Bone marrow (tissue), 2 donors: ENCODE measurements at regions not wholly inside any gene's neighbourhood (a gene's known extent, or its start where the extent isn't known, plus 50 kb on each side); places are given as distances from the start of the nearest gene placed in this dataset.
"Not testable (repeated sequence)": the region's sequence is repeated elsewhere in the genome, so short reads cannot be mapped to it uniquely, and the experiment has no call there.

Experiments
- DNase-seq, 2 donors: peaks; one replicate each; lab custom pipeline; 2025; lab: John Stamatoyannopoulos, UW

GRCh38 chr14:43168371-43168925 is 1338.6 kb downstream of the FSCB start:
- DNase-seq: no peak

DNA sequence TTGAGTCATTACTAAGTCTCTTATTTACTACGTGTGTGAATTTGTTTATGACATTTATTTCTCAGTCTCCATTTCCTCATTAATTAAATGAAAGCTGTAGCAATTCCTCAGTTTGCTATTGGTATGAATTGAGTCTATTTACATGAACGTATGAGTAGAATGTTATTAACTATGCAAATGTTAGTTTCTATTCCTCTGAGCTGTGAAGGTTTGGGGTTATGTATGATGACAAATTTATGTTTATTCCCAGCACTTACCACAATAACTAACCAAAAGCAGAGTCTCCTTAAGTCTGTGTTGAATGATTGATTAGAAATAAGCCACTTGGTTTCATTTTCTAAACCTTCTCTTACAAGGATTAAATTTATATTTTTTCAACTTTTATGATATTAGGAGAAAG is 1340.9 kb downstream of the FSCB start:
- no peak for DNase-seq

DNA sequence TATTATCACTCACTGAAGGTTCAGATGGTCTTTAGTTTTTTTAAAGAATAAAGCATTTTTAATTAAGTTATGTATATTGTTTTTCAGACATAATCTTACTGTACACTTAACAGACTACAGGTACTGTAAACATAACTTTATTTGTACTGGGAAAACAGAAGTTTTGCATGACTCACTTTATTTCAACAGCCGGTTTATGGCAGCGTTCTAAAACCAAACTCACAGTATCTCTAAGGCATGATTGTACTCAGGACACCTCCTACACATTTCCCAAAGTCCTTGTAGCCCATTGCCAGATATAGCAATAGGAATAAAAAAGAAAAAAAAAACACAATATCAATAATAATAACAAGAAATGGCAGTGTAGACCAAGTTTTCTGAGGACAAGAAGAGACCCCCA is 1341.4 kb downstream of the FSCB start:
- no peak for DNase-seq

GRCh38 chr14:43161477-43161876 is 1345.6 kb downstream of the FSCB start:
- DNase-seq: no peak

DNA sequence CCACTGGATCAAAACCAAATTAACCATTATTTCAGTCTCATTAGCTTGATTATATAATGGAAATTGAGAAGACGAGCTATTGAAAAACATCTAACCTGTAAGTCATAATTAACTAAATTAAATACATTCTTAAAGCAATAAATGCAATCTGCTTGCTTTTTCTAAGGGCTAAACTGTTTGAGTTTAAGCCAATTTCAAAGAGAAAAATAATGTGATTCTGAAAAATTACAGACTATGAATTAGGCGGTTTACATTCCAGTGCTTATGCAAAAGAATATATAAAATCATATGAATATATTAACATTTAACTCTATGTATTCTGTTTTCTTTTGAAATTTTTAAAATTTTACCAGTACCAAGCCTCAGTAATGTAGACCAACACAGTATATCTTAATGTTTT is 1349.4 kb downstream of the FSCB start:
- DNase-seq: no peak

DNA sequence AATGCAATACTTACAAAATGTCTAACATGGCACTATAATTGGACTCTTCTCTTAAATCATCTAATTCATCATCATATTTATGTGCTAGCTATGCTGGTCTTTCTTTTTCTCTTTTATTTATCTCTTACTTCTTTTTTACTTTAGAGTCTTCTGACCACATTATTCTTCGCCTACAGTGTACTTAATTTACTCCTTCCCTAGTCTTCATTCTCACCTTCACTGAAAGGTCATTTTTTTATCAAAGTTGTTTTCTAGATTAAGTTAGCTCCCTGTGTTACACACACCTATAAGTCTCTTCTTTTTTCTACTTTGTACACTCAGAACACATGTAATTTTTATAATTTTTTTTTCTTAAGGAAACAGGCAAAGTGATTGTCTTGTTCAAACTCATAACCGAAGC is 1351.2 kb downstream of the FSCB start:
- no peak for DNase-seq

GRCh38 chr14:43155258-43155657 is 1351.8 kb downstream of the FSCB start:
- no peak for DNase-seq

DNA sequence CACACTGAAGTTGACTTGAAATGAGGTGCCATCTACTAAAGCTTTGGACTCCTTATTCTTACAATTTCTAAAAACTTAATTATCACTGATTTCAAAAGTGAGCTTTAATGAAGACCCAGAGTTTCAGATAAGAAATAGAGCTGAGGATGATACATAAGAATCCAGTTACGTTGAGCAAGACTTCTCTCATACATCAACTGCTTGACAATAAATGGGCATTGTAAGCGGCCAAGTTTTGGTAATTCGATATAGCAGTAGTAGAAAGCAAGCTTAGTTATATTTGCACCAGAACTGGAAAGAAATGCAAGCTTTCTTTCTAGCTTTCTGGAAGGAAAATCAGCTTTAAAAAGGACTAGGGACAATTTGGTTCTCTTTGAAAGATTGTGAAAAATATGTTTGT is 1359.6 kb downstream of the FSCB start:
- DNase-seq: no peak

- no peak for DNase-seq
Observed at GRCh38 chr14:43145361-43145760, 1361.7 kb downstream of the FSCB start.

GRCh38 chr14:43143106-43143505 is 1364.0 kb downstream of the FSCB start:
- DNase-seq: no peak

DNA sequence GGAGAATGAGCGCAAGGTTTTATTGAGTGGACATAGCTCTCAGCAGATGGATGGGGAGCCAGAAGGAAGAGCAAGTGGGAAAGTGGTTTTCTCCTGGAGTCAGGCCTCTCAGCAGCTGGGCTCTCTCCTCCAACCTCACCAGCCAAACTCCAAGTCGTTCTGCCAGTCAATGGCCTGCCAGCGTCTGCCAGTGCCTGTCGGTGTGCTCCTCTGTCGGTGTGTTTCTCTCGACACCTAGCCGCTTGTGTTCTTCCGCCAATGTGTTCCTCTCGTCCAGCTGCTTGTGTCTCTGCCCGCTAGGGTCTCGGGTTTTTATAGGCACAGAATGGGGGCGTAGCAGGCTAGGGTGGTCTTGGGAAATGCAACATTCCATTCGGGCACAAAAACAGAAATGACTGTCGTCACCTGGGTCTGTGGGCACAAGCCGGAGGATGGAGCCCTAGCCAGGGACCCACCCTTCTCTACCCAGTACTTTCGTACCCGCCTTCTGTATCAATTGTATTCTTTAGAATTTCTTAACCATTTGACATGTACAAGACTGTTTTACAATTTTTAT is 1365.4 kb downstream of the FSCB start:
- no peak for DNase-seq

DNA sequence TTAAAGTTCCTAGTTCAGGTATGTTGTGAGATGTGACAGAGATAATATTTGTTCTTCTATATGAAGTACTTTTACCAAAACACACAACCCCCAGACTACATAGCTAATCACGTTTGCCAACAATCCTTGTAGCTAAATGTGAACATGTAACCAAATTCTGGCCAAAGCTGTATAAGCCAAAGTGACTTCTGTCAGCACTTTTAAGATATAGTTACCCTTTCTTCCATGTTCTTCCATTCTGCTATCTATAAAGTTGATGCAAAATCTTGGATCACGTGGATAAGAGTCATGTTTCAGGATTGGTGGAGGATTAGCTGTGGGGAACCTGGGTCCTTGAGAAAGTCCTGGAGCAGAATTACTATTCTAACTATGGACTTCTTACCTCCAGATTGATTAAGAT is 1366.6 kb downstream of the FSCB start:
- no peak for DNase-seq

DNA sequence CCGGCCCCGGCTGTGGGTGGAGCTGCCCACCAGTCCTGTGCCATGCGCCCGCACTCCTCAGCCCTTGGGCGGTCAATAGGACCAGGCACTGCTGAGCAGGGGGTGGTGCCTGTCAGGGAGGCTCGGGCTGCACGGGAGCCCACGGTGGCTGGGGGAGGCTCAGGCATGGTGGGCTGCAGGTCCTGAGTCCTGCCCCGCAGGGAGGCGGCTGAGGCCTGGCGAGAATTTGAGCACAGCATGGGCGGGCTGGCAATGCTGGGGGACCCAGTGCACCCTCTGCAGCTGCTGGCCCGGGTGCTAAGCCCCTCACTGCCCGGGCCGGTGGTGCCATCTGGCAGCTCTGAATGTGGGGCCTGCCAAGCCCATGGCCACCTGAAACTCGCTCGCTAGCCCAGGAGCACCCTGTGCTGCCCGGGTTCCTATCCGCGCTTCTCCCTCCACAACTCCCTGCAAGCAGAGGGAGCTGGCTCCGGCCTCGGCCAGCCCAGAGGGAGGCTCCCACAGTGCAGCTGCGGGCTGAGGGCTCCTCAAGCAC is 1371.1 kb downstream of the FSCB start:
- DNase-seq: no peak

DNA sequence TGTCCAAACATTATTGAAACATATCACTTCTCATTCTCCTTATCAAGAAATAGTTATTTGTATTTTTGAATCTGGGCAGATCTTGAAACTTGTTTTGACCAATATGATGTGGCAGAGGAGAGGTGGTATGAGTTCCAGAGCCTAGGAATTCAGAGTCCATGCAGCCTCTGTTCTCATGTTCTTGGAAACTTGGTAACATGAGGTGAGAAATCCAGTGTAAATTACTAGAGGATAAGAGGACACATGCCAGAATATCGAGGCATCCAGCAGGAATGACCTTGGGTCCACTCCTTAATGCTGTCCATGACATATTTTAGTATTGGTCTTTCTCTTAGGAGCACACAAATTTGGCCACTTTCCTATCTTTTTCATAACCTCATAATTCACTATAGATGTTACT is 1374.6 kb downstream of the FSCB start:
- no peak for DNase-seq

DNA sequence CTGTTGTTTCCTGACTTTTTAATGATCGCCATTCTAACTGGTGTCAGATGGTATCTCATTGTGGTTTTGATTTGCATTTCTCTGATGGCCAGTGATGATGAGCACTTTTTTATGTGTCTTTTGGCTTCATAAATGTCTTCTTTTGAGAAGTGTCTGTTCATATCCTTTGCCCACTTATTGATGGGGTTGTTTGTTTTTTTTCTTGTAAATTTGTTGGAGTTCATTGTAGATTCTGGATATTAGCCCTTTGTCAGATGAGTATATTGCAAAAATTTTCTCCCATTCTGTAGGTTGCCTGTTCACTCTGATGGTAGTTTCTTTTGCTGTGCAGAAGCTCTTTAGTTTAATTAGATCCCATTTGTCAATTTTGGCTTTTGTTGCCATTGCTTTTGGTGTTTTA is 1378.7 kb downstream of the FSCB start:
- not testable (repeated sequence) for DNase-seq

DNA sequence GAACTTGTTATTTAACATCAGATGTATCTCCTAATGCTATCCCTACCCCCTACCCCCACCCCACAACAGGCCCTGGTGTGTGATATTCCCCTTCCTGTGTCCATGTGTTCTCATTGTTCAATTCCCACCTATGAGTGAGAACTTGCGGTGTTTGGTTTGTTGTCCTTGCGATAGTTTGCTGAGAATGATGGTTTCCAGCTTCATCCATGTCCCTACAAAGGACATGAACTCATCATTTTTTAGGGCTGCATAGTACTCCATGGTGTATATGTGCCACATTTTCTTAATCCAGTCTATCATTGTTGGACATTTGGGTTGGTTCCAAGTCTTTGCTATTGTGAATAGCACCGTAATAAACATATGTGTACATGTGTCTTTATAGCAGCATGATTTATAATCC is 1379.2 kb downstream of the FSCB start:
- not testable (repeated sequence) for DNase-seq

DNA sequence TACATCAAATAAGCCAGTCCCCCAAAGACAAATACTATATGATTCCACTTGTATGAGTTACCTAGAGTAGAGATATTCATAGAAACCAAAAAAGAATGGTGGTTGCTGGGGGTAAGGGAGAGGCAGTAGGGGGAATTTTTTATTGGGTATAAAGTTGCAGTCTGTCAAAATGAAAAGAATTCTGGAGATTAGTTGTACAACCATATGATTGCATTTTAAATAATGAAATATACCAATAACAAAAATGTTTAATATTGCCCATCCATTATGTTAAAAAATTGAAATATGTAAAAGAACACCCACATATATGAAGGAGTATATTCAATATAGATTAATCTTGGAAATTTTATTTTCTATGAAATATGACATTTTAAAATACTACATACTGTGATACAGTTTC is 1383.5 kb downstream of the FSCB start:
- no peak for DNase-seq

- no peak for DNase-seq
Observed at GRCh38 chr14:43119672-43120071, 1387.4 kb downstream of the FSCB start.

DNA sequence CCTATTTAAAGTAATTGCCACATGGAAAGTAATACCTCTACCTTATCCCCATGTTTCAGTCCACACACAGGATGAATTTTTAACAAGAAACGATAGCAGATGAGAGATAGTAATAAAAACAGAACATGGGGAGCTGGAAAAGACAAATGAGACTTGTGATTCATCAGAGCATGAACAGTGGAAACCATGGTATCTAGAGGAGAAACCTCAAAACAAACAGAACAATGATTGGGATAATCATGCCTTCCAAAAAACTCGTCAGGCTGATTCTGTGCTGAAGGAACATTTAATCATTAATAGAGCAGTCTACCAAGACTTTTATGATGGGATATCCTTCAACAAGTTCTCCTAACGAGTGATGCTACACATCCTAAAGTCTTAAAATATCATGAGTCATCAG is 1390.7 kb downstream of the FSCB start:
- no peak for DNase-seq

- no peak for DNase-seq
Observed at GRCh38 chr14:43105305-43105704, 1401.8 kb downstream of the FSCB start.

DNA sequence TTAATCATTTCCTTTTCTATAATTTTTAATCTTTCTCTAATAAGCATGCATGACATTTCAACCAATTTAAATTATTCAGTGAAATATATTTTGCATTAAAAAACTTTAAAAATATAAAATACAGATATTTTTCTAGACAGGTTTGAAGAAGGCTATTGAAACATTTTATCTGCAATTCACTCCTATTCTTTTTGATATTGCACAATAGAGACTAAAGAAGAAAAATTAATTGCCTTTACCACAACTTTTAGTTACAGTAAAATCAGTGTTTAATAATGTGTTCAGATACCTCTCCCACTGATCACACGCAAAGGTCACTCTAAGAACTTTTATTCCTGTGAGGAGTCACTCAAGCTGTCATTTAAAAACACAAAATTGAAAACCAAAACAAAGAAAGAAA is 1416.7 kb downstream of the FSCB start:
- DNase-seq: no peak

DNA sequence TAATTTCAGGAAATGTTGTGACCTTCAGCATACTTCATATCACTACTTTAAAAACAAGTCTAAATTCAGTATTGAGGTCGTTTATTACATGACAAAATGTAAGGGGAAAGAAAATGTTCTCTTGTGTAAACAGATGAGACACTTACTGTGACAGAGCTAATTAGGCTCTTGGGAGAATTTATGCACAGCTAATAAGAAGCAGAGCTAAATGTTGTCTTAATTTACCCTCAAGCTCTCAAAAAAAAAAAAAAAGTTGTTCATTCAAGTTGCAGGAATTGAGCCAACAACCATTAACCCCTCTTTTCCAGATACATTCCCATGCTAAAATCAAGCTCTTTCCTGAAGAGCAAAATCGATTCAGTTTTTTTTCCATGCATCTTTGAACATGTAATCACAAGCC is 1419.4 kb downstream of the FSCB start:
- no peak for DNase-seq

DNA sequence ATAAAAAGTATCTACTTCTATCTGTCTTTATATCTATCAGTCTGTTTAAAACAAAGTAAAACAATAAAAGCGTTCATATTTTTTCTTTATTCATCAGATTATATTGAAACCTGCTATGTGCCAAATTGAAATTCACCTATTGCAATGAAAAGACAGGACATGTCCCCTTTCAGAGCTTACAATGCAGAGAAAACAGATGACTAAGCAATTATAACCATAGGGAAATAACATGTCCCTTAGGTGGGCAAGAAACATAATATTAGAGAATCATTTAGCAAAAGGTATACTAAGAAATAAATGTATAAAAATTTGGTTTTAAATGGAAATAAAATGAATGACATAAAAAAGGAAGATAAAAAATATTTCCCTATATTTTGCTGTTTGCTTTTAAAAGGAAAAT is 1421.3 kb downstream of the FSCB start:
- no peak for DNase-seq

DNA sequence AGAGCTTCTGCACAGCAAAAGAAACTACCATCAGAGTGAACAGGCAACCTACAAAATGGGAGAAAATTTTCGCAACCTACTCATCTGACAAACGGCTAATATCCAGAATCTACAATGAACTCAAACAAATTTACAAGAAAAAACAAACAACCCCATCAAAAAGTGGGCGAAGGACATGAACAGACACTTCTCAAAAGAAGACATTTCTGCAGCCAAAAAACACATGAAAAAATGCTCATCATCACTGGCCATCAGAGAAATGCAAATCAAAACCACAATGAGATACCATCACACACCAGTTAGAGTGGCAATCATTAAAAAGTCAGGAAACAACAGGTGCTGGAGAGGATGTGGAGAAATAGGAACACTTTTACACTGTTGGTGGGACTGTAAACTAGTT is 1439.7 kb downstream of the FSCB start:
- not testable (repeated sequence) for DNase-seq
